ENCODE measurements at regions not wholly inside any gene's neighbourhood (a gene's known extent, or its start where the extent isn't known, plus 50 kb on each side); places are given as distances from the start of the nearest gene placed in this dataset.
"Not testable (repeated sequence)": the region's sequence is repeated elsewhere in the genome, so short reads cannot be mapped to it uniquely, and the experiment has no call there.

- TF ChIP-seq, protein P1, sequence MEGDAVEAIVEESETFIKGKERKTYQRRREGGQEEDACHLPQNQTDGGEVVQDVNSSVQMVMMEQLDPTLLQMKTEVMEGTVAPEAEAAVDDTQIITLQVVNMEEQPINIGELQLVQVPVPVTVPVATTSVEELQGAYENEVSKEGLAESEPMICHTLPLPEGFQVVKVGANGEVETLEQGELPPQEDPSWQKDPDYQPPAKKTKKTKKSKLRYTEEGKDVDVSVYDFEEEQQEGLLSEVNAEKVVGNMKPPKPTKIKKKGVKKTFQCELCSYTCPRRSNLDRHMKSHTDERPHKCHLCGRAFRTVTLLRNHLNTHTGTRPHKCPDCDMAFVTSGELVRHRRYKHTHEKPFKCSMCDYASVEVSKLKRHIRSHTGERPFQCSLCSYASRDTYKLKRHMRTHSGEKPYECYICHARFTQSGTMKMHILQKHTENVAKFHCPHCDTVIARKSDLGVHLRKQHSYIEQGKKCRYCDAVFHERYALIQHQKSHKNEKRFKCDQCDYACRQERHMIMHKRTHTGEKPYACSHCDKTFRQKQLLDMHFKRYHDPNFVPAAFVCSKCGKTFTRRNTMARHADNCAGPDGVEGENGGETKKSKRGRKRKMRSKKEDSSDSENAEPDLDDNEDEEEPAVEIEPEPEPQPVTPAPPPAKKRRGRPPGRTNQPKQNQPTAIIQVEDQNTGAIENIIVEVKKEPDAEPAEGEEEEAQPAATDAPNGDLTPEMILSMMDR (IDR thresholded peaks at IDR 0.05; ENCODE audit: borderline replicate concordance, extremely low read depth, low read length, poor library complexity, severe bottlenecking), result not testable (repeated sequence)
- not testable (repeated sequence) for TF ChIP-seq EZH2 (IDR thresholded peaks at IDR 0.05; ENCODE audit: borderline replicate concordance, low read depth, low read length, severe bottlenecking)
These were observed 104.0 kb downstream of the CCDC74A start for GRCh38 chr2:131631648-131632047.

Measured in DND-41 (cell line).